C4-2B (cell line): ENCODE measurements at regions not wholly inside any gene's neighbourhood (a gene's known extent, or its start where the extent isn't known, plus 50 kb on each side); places are given as distances from the start of the nearest gene placed in this dataset.

Experiments used
- H3K27ac ChIP-seq: fragments of 450-650 bp; 2 replicates; pipeline ENCODE4 v1.5.1; 2017
- ZFX ChIP-seq: fragments of 450-650 bp; IDR thresholded peaks from 2 replicates; pipeline ENCODE4 v1.6.1; 2017
- TF ChIP-seq, protein P1 (sequence below): fragments of 450-650 bp; conservative IDR thresholded peaks from 2 replicates; pipeline ENCODE4 v1.5.1; 2017; ENCODE audit warnings: mild to moderate bottlenecking

DNA sequence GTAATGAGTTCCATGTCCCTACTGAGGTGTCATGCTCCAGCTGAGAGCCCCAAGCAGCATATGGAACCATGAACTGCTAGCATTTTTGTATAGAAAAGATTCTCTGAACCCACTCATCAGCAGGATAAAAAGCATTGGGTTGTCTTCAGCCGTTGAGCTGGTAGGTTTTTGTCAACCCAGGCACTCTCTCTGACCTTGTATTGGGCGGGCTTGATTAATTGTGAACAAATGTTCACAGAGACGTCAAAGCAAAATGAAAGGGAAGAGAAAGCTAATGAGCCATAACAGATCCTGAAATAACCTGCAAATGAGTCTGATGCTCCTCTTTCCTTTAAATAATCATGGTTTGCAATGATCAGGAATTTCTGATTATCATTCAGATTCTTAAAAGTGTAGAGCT lies 924.7 kb upstream of the CELF2 start:
- no peak for TF ChIP-seq ZFX
- TF ChIP-seq, protein P1, sequence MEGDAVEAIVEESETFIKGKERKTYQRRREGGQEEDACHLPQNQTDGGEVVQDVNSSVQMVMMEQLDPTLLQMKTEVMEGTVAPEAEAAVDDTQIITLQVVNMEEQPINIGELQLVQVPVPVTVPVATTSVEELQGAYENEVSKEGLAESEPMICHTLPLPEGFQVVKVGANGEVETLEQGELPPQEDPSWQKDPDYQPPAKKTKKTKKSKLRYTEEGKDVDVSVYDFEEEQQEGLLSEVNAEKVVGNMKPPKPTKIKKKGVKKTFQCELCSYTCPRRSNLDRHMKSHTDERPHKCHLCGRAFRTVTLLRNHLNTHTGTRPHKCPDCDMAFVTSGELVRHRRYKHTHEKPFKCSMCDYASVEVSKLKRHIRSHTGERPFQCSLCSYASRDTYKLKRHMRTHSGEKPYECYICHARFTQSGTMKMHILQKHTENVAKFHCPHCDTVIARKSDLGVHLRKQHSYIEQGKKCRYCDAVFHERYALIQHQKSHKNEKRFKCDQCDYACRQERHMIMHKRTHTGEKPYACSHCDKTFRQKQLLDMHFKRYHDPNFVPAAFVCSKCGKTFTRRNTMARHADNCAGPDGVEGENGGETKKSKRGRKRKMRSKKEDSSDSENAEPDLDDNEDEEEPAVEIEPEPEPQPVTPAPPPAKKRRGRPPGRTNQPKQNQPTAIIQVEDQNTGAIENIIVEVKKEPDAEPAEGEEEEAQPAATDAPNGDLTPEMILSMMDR = no peak
- H3K27ac ChIP-seq = no peak overlapping the region

DNA sequence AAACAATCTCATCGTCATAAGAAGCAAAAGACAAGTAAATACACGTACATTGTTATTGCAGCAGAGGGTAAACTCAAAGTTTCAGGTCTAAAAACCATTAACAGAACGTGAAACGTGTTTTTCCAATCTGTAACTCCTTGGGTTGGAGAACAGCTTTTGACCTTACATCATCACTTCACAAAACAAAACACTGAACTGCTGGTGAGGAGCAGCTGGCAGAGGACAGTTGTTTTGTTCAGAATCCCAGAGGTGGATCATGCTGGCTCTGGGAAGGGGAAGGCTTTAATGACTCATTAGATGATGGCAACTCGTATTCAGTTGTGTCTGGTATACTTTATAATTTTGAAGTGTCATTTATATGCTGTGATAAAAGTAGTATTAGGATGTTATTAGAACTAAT lies 923.0 kb upstream of the CELF2 start:
- H3K27ac ChIP-seq = no peak overlapping the region
- no peak for TF ChIP-seq ZFX
- TF ChIP-seq, protein P1 = no peak

DNA sequence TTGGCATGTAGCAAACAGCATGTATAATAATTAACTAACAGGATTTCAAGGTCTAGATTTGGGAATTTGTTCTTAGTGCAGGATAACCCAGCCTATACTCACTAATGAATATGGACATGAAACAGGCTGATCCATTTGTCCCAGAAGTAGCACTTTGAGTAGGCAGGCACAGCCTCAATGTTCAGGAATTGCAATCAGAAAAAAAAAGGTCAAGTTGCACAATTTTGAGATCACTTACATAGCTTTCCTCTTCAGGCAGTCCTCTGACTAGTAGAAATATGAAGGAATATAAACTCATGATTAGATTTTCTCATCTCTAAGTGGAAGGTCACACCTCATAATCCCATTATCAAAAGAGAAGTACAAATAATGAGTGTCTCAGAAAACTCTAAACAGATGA lies 921.4 kb upstream of the CELF2 start:
- TF ChIP-seq, protein P1 = no peak
- no peak for TF ChIP-seq ZFX
- no peak overlapping the region for H3K27ac ChIP-seq

DNA sequence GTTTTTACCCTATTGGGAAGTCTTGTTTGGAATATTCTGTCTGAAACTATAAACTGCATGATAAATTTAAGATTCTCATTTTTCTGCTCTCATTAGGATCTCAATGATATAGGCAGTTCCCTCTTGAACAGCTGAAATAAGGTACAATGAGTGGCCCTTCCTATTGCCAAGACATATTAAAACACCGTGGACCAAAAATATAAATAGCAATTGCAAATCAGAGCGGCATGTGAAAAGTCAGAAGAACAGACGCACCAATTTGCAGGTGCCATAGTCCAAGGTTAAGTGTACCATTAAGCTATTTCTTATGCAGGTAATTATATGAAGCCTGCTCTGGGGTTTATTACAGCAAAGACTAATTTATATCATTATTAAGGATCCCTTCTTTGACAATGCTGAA lies 920.8 kb upstream of the CELF2 start:
- TF ChIP-seq ZFX = no peak
- TF ChIP-seq, protein P1 = no peak
- H3K27ac ChIP-seq = no peak overlapping the region

DNA sequence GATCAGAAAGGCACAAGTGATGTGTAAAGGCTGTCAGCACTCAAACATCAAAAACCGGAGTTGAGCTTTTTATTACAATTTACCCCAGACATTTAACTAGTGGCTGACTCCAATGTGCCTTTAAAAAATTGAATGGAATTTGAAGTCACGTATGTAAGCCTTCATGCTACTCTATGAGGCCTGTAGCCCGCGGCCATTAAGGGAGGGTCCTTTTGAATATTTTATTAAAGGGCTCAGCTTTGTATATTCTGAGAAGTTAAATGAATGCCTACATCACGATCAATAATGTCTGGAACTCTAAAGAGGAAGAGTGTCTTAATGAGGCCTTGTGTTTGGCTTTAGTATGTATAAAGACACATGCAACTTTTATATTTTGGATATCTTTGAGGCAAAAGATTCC lies 916.6 kb upstream of the CELF2 start:
- TF ChIP-seq, protein P1 = no peak
- TF ChIP-seq ZFX = no peak
- no peak overlapping the region for H3K27ac ChIP-seq

DNA sequence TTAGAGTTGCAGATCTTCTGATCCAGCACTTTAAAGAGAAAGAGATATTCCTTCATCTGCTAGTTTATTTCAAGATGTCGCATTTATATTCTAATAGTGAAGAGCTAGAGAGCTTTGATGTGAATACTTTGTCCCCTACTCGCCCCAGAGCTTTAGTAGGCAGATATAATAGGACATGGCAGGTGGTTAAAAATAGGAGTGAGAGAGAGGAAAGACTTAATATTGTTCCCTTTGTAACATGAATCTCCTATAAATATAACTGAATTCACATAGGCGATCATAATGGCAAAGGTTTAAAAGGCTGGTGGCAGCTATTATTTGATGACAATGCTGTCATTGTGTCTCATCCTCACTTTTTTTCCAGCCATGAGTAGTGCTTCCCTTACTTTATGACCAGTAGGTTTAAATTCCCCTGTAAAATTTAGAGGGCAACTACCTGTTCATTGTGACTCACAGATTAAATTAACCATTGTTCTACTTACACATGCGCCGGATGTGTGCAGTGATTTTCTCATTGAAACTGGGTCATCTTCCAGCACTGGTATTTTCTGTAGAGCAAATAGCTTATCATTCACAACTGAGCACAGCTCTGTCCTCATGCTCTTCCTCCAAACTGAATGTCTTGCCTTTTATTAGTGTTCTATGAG lies 906.7 kb upstream of the CELF2 start:
- TF ChIP-seq, protein P1 = no peak
- no peak for TF ChIP-seq ZFX
- no peak overlapping the region for H3K27ac ChIP-seq

DNA sequence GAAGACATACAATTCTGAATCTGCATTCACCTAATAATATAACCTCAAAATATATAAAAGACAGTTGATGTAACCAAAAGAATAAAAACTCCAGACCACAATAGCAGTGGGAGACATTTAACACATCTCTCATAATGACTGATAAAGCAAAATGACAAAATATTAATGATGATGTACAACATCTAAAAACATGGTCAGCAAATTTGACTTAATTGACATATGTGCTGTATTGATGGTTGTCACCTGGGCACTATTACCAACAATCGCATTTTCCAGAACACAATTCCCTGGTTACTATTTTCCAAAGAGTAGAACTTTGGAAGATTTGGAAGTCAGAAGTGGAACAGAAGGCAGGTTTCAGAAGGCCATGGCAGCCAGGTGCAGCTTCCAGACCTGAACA lies 899.5 kb upstream of the CELF2 start:
- no peak overlapping the region for H3K27ac ChIP-seq
- TF ChIP-seq, protein P1 = no peak
- no peak for TF ChIP-seq ZFX
